K562 (cell line): ENCODE measurements at regions not wholly inside any gene's neighbourhood (a gene's known extent, or its start where the extent isn't known, plus 50 kb on each side); places are given as distances from the start of the nearest gene placed in this dataset.

ENCODE experiments used
- ATAC-seq: fragments of 200-7000 bp; cut with Tn5 transposase; 3 replicates; pipeline ENCODE4 v1.9.1; 2020; ENCODE audit warnings: moderate library complexity
- BruUV-seq: library from RNA; stranded (reverse); fragments of 400-500 nt; replicated peaks from 2 replicates; lab custom pipeline; 2021; lab: Mats Ljungman, UMichigan
- CTCF ChIA-PET: fragments of 300-600 bp; formaldehyde crosslinking; extraction: SDS; loops from one replicate; lab custom pipeline; 2021; ENCODE audit warnings: low intra/inter-chr PET ratio; lab: Yijun Ruan, JAX
- POLR2A ChIA-PET: fragments of 300-600, 350-650 bp; sonication (Branson Sonifier 250); formaldehyde crosslinking; extraction: SDS; loops from one replicate; lab custom pipeline; 2021; ENCODE audit warnings: antibody characterized with exemption, inconsistent platforms; lab: Yijun Ruan, JAX
- DNase-seq, 4 experiments: peaks; one replicate each; pipeline versions ENCODE4 v3.0.0 to v3.0.0-alpha.2; 2011 to 2018; ENCODE audit warnings: low spot score in 3 of 4, mixed read lengths in 3 of 4; ENCODE audit errors: extremely low read depth in 1 of 4
- FAIRE-seq: peaks from 2 replicates; lab custom pipeline; 2011; peaks lifted over from hg19 to GRCh38; lab: Jason Lieb, UNC
- H2AFZ ChIP-seq: 2 replicates; pipeline ENCODE4 v1.6.0; 2011; ENCODE audit warnings: low read depth, low read length, control low read depth, inconsistent platforms
- H3K27ac ChIP-seq: fragments of 200-600 bp; 3 replicates; pipeline ENCODE4 v1.8.0; 2011; ENCODE audit warnings: low read depth, mild to moderate bottlenecking, control low read depth, inconsistent platforms, low read length, moderate library complexity, mixed read lengths; ENCODE audit errors: extremely low read depth
- H3K27me3 ChIP-seq, 2 experiments: fragments of 300-600 bp in 1 of 2; 2 replicates in 1 of 2; 3 replicates in 1 of 2; pipeline versions ENCODE4 v1.6.0 to v1.8.0; 2011; ENCODE audit warnings: inconsistent platforms in 2 of 2, low read length in 2 of 2, mild to moderate bottlenecking in 1 of 2, mixed read lengths in 1 of 2, moderate library complexity in 1 of 2; ENCODE audit not compliant: control insufficient read depth in 2 of 2, insufficient read depth in 2 of 2
- H3K36me3 ChIP-seq: fragments of 300-600 bp; 3 replicates; pipeline ENCODE4 v1.8.0; 2011; ENCODE audit warnings: mild to moderate bottlenecking, low read length, inconsistent platforms; ENCODE audit not compliant: control insufficient read depth, insufficient read depth
- H3K4me1 ChIP-seq, 2 experiments: fragments of 200-600 bp in 1 of 2; replicated peaks in 1 of 2; 2 replicates in 1 of 2; 3 replicates in 1 of 2; pipeline versions ENCODE4 v1.5.1 to v1.8.0; 2011; ENCODE audit warnings: inconsistent platforms in 2 of 2, low read length in 2 of 2, mild to moderate bottlenecking in 1 of 2, mixed read lengths in 1 of 2, moderate library complexity in 1 of 2; ENCODE audit not compliant: control insufficient read depth in 2 of 2, insufficient read depth in 2 of 2
- H3K4me2 ChIP-seq: 2 replicates; pipeline ENCODE4 v1.6.1; 2011; ENCODE audit warnings: low read length, control low read depth, inconsistent platforms, mixed read lengths; ENCODE audit not compliant: insufficient read depth
- H3K4me3 ChIP-seq: fragments of 200-600 bp; sonication (generic), shearing (Covaris generic); 2 replicates; pipeline ENCODE4 v1.5.1; 2016; ENCODE audit warnings: control low read depth, inconsistent platforms
- H3K79me2 ChIP-seq: fragments of 200-600 bp; 3 replicates; pipeline ENCODE4 v1.8.0; 2011; ENCODE audit warnings: low read length, inconsistent platforms; ENCODE audit not compliant: control insufficient read depth, insufficient read depth
- H3K9ac ChIP-seq, 2 experiments: 2 replicates each; pipeline versions ENCODE4 v1.6.0 to v1.6.1; 2011; ENCODE audit warnings: low read depth in 2 of 2, low read length in 2 of 2, control low read depth in 1 of 2, inconsistent platforms in 1 of 2, mild to moderate bottlenecking in 1 of 2, mixed read lengths in 1 of 2; ENCODE audit not compliant: insufficient read depth in 1 of 2
- H3K9me1 ChIP-seq: one replicate; pipeline ENCODE4 v1.6.0; 2011; ENCODE audit warnings: inconsistent platforms, mild to moderate bottlenecking, low read length, moderate library complexity; ENCODE audit not compliant: control insufficient read depth, insufficient read depth
- H3K9me3 ChIP-seq: replicated peaks from 2 replicates; pipeline ENCODE4 v1.5.1; 2011; ENCODE audit warnings: low read depth, low read length, inconsistent platforms; ENCODE audit not compliant: control insufficient read depth, insufficient read depth
- H4K20me1 ChIP-seq: replicated peaks from 2 replicates; pipeline ENCODE4 v1.6.1; 2011; ENCODE audit warnings: low read length, inconsistent platforms, mixed read lengths; ENCODE audit not compliant: control insufficient read depth, insufficient read depth
- CBX8 ChIP-seq: fragments of 200-600 bp; sonication (generic); IDR thresholded peaks from 2 replicates; pipeline ENCODE4 v1.6.1; 2012; ENCODE audit warnings: borderline replicate concordance, mixed run types, low read depth, mild to moderate bottlenecking, moderate library complexity, mixed read lengths, low read length, control low read depth, inconsistent platforms; ENCODE audit not compliant: poor library complexity, severe bottlenecking; ENCODE audit errors: extremely low read depth
- CHCHD3 ChIP-seq: fragments of 250-450 bp; sonication (Bioruptor Pico); IDR thresholded peaks from 2 replicates; pipeline ENCODE4 v2.1.2; 2022; ENCODE audit warnings: mild to moderate bottlenecking
- MTA2 ChIP-seq: fragments of 450-650 bp; IDR thresholded peaks from 2 replicates; pipeline ENCODE4 v1.6.1; 2016; ENCODE audit warnings: low read depth
- PYGO2 ChIP-seq: fragments of 450-650 bp; IDR thresholded peaks from 2 replicates; pipeline ENCODE4 v1.6.1; 2016; ENCODE audit warnings: mild to moderate bottlenecking, missing genetic modification characterization, moderate library complexity, missing compliant biosample characterization
- RBM17 ChIP-seq: fragments of 200-400 bp; formaldehyde crosslinking; IDR thresholded peaks from 2 replicates; pipeline ENCODE4 v1.6.1; 2017; ENCODE audit warnings: low read depth, mild to moderate bottlenecking, low read length, borderline replicate concordance
- XRCC4 ChIP-seq: IDR thresholded peaks from one replicate; pipeline ENCODE4 v1.6.1; 2011; ENCODE audit not compliant: insufficient read depth, insufficient read length; ENCODE audit errors: extremely low read depth
- YY1 ChIP-seq, 3 experiments: IDR thresholded peaks; 2 replicates each; pipeline ENCODE4 v1.6.1; 2011; ENCODE audit warnings: low read length in 2 of 3, mild to moderate bottlenecking in 2 of 3, moderate library complexity in 2 of 3, borderline replicate concordance in 1 of 3, control low read depth in 1 of 3, low read depth in 1 of 3; ENCODE audit not compliant: insufficient read depth in 3 of 3, insufficient replicate concordance in 2 of 3, control insufficient read depth in 1 of 3, insufficient read length in 1 of 3; ENCODE audit errors: extremely low read depth in 1 of 3
- ZNF143 ChIP-seq: sonication (generic); formaldehyde crosslinking; IDR thresholded peaks from 2 replicates; pipeline ENCODE4 v1.9.0; 2022; ENCODE audit warnings: mild to moderate bottlenecking, missing genetic modification reagents
- WGBS: fragments of 100-300 bp; shearing (Covaris generic); methylation state at CpG from one replicate; pipeline ENCODE4 v1.1.6; 2016; ENCODE audit warnings: low coverage, mixed read lengths; ENCODE audit not compliant: insufficient coverage; ENCODE audit errors: missing lambda C conversion rate; 5-methylcytosine and 5-hydroxymethylcytosine counted together
- in situ Hi-C: fragments of 300-500 bp; cut with MboI; formaldehyde crosslinking; loops from 4 replicates; pipeline ENCODE4 v1.15.0; 2018; ENCODE audit warnings: inconsistent platforms, mixed read lengths
- intact Hi-C: fragments of 100-400 bp; cut with micrococcal nuclease; formaldehyde crosslinking; loops from 2 replicates; pipeline ENCODE4 v1.14.2; 2022
- TF ChIP-seq, protein P1 (sequence below): fragments of 150-350 bp; IDR thresholded peaks from 2 replicates; pipeline ENCODE4 v1.6.1; 2014; ENCODE audit warnings: low read depth, mild to moderate bottlenecking, low read length, borderline replicate concordance

DNA sequence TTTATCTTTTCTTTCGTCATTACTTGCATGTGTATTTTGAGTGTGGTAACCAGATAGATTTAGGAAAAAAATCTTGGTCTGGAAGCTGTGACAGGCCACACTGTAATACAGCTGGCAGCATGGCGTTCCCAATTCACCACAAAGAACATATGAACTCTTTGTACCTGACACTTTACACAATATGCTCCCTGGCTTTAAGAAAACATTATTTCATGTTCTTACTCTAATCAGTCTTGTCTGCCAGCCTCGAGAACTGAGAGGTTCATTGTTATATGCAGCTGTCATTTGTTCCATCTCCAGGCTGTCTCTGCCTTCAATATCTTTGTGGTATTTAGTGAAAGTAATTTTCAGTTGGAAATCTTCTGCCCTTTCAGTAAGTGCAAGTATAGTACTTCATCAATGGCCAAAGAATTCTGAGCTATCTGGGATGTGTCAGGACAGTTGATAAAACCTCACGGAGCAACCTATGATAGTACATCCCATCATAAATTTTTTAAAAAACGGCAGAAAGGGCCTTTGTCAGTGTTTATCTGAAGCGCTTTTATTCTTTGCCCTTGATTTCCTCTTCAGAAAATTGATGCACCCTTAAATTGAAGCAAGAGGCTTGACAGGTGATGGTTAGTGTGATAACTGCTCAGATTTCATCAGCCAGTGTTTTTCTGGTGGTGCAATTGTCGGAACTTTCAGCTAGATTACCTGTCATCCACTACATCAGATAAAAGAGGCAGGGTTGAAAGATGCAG, 146.3 kb upstream of the SP8 start:
- in situ Hi-C loops (no loop called here), intact Hi-C loops (no loop called here)
- Histone ChIP-seq H2AFZ (no peak overlapping the region), H3K27ac (no peak overlapping the region), H3K36me3 (no peaks in the 10 kb centered on the region), H4K20me1 (no peaks in the 10 kb centered on the region), H3K9me1 (no peaks in the 10 kb centered on the region), H3K4me3 (no peak overlapping the region), H3K79me2 (no peaks in the 10 kb centered on the region), H3K4me2 (no peak overlapping the region), H3K27me3 (no peaks in the 10 kb centered on the region), H3K4me1 (no peaks in the 10 kb centered on the region), H3K9me3 (no peaks in the 10 kb centered on the region), H3K9ac (no peak overlapping the region)
- ATAC-seq (no peak), DNase-seq (no peak), FAIRE-seq (no peak)
- BruUV-seq, result no TSS peak
- ChIA-PET POLR2A (no interaction called here), CTCF (no interaction called here)
- 3% methylated on average over 7 of the region's 7 CpGs for WGBS
- TF ChIP-seq RBM17, result no peak
- no peak for TF ChIP-seq CHCHD3 (CRISPR knock-in tag)
- no peak for TF ChIP-seq YY1 (IDR thresholded peaks at IDR 0.05; ENCODE audit: borderline replicate concordance in 1 of 3, control insufficient read depth in 1 of 3, extremely low read depth in 1 of 3, insufficient read depth in 3 of 3, insufficient read length in 1 of 3, insufficient replicate concordance in 2 of 3, low read depth in 1 of 3, low read length in 2 of 3)
- TF ChIP-seq, protein P1, sequence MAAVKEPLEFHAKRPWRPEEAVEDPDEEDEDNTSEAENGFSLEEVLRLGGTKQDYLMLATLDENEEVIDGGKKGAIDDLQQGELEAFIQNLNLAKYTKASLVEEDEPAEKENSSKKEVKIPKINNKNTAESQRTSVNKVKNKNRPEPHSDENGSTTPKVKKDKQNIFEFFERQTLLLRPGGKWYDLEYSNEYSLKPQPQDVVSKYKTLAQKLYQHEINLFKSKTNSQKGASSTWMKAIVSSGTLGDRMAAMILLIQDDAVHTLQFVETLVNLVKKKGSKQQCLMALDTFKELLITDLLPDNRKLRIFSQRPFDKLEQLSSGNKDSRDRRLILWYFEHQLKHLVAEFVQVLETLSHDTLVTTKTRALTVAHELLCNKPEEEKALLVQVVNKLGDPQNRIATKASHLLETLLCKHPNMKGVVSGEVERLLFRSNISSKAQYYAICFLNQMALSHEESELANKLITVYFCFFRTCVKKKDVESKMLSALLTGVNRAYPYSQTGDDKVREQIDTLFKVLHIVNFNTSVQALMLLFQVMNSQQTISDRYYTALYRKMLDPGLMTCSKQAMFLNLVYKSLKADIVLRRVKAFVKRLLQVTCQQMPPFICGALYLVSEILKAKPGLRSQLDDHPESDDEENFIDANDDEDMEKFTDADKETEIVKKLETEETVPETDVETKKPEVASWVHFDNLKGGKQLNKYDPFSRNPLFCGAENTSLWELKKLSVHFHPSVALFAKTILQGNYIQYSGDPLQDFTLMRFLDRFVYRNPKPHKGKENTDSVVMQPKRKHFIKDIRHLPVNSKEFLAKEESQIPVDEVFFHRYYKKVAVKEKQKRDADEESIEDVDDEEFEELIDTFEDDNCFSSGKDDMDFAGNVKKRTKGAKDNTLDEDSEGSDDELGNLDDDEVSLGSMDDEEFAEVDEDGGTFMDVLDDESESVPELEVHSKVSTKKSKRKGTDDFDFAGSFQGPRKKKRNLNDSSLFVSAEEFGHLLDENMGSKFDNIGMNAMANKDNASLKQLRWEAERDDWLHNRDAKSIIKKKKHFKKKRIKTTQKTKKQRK, result no peak
- no peak for TF ChIP-seq XRCC4
- TF ChIP-seq CBX8, result no peak
- no peak for TF ChIP-seq MTA2
- no peak for TF ChIP-seq PYGO2 (tag)
- TF ChIP-seq ZNF143 (CRISPR knock-in tag), result no peak
